ENCODE measurements at regions not wholly inside any gene's neighbourhood (a gene's known extent, or its start where the extent isn't known, plus 50 kb on each side); places are given as distances from the start of the nearest gene placed in this dataset.

DNA sequence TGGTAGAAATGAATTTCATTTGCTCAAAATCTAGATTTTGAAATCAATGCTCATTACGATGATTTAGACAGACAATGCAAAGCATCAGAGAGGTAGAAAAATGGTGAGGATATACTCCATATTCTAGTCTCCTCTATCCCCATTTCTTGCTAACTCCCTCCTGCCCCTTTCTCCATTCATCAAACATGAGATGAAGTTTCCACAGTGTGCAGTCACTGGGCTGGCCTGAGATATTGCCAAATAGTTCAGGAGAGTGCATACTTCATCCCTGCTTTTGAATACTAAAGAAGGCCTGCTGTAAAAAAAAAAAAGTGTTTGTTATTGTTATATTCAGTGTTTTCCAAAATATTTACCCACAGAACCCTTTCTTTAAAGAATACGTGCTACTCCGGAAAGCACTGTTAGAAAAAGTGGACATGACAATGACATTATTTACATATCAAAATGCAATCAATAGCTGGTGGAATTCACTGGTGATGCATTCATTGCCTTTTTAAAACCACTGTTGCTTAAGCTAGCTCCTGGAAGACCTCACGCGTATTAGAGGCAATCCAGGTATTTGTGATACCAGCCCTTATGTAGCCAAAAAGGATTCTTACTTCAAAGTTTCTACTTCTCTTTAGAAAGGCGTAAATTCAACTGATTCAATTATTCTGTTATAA is 247.6 kb upstream of the SOX2 start:
- TF ChIP-seq POLR2A (IDR thresholded peaks at IDR 0.05) (no peak), POLR2AphosphoS5 (IDR thresholded peaks at IDR 0.05) (no peak), EP300 (IDR thresholded peaks at IDR 0.05) (no peak)
- TF ChIP-seq, protein P1, sequence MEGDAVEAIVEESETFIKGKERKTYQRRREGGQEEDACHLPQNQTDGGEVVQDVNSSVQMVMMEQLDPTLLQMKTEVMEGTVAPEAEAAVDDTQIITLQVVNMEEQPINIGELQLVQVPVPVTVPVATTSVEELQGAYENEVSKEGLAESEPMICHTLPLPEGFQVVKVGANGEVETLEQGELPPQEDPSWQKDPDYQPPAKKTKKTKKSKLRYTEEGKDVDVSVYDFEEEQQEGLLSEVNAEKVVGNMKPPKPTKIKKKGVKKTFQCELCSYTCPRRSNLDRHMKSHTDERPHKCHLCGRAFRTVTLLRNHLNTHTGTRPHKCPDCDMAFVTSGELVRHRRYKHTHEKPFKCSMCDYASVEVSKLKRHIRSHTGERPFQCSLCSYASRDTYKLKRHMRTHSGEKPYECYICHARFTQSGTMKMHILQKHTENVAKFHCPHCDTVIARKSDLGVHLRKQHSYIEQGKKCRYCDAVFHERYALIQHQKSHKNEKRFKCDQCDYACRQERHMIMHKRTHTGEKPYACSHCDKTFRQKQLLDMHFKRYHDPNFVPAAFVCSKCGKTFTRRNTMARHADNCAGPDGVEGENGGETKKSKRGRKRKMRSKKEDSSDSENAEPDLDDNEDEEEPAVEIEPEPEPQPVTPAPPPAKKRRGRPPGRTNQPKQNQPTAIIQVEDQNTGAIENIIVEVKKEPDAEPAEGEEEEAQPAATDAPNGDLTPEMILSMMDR (IDR thresholded peaks at IDR 0.05), result no peak

DNA sequence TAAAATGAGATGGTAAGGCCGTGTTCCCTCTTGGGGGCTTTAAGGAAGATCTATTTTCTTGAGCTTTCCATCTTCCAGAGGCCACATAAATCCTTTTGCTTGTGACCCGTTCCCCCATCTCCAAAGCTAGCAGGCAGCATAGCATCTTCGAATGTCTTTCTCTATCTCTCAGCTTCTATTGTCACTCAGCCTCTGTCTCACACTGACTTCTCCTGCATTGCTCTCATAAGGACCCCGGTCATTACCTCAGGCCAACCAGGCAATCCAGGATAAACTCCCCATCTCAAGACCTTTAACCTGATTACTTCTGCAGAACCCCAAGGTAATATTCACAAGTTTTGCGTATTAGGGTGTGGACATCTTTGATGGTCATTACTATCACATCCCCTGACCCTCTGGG is 250.3 kb upstream of the SOX2 start:
- Histone ChIP-seq H3K27ac (no peak overlapping the region), H3K4me3 (no peak overlapping the region), H3K4me1 (no peaks in the 10 kb centered on the region), H3K36me3 (no peaks in the 10 kb centered on the region), H3K9me3 (no peaks in the 10 kb centered on the region), H3K27me3 (no peaks in the 10 kb centered on the region)
- 82 to 91% methylated on average over 5 of the region's 5 CpGs for WGBS, 2 donors
- intact Hi-C loops (cut with DNase I), result no loop called here
- TF ChIP-seq POLR2AphosphoS5 (IDR thresholded peaks at IDR 0.05) (no peak), EP300 (IDR thresholded peaks at IDR 0.05) (no peak), POLR2A (IDR thresholded peaks at IDR 0.05) (no peak)
- TF ChIP-seq, protein P1 (IDR thresholded peaks at IDR 0.05), result no peak
- DNase-seq, result no peak

More for the DNA sequence above, 247.6 kb upstream of the SOX2 start:
- no peak overlapping the region for H3K27ac ChIP-seq
- no peak overlapping the region for H3K4me3 ChIP-seq
- no peaks in the 10 kb centered on the region for H3K27me3 ChIP-seq
- H3K9me3 ChIP-seq, result no peaks in the 10 kb centered on the region
- intact Hi-C loops (cut with DNase I), result no loop called here
- 85% methylated on average over 6 of the region's 6 CpGs for WGBS, 2 donors
- no peaks in the 10 kb centered on the region for H3K4me1 ChIP-seq
- DNase-seq, result no peak
- no peaks in the 10 kb centered on the region for H3K36me3 ChIP-seq

GRCh38 chr3:181459516-181459915 is 252.2 kb upstream of the SOX2 start:
- Histone ChIP-seq H3K27me3 (no peaks in the 10 kb centered on the region), H3K9me3 (no peaks in the 10 kb centered on the region), H3K36me3 (no peaks in the 10 kb centered on the region), H3K4me3 (no peak overlapping the region), H3K27ac (no peak overlapping the region), H3K4me1 (no peaks in the 10 kb centered on the region)
- 81 to 82% methylated on average over 2 of the region's 2 CpGs for WGBS, 2 donors
- DNase-seq, result no peak
- intact Hi-C loops (cut with DNase I), result no loop called here
- no peak for TF ChIP-seq POLR2A (IDR thresholded peaks at IDR 0.05)
- TF ChIP-seq EP300 (IDR thresholded peaks at IDR 0.05), result no peak
- TF ChIP-seq, protein P1 (IDR thresholded peaks at IDR 0.05), result no peak
- no peak for TF ChIP-seq POLR2AphosphoS5 (IDR thresholded peaks at IDR 0.05)

DNA sequence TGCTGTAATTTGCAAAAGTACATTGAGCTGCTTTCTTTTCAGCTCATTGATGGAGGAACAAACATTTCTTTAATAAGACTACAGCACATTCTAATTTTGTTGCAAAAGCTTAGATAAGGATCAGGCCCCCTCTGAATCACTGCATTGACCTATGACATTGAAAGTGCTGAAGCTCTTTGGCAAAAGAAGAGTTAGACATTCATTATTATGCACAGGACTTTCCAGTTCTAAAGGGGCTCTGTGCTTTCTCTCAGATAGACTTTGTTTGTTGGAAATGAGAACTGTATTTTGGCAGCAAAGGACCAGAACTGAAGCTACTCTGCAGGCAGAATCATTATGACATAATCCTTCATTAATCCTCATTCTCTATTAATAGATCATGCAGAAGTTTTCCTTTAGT is 252.9 kb upstream of the SOX2 start:
- Histone ChIP-seq H3K4me3 (no peak overlapping the region), H3K36me3 (no peaks in the 10 kb centered on the region), H3K9me3 (no peaks in the 10 kb centered on the region), H3K27me3 (no peaks in the 10 kb centered on the region), H3K27ac (no peak overlapping the region), H3K4me1 (no peaks in the 10 kb centered on the region)
- TF ChIP-seq POLR2A (IDR thresholded peaks at IDR 0.05) (no peak), EP300 (IDR thresholded peaks at IDR 0.05) (no peak), POLR2AphosphoS5 (IDR thresholded peaks at IDR 0.05) (no peak)
- TF ChIP-seq, protein P1 (IDR thresholded peaks at IDR 0.05), result no peak
- no peak for DNase-seq
- intact Hi-C loops (cut with DNase I), result no loop called here

DNA sequence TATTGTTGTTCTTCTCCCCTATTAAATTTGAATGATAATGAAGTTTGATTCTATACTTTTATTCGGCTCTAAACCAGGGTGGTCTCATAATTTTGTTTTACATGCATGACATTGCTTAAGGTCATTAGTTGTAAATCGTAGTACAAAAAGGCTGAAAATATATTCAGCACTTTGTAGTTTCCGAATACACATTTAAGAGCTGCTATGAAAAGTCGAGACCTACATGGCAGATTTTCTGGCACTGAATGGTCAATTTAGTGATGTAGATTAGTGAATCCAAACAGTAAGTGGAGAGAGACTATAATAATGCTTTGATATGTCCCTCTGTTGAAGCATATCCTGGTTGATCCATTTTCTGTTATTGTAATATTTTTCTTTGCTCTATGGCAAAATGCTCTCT is 254.0 kb upstream of the SOX2 start:
- no peak overlapping the region for H3K4me3 ChIP-seq
- H3K27ac ChIP-seq, result no peak overlapping the region
- no peaks in the 10 kb centered on the region for H3K4me1 ChIP-seq
- no peak for DNase-seq
- 76 to 77% methylated on average over 4 of the region's 4 CpGs for WGBS, 2 donors
- TF ChIP-seq EP300 (IDR thresholded peaks at IDR 0.05), result no peak
- no peak for TF ChIP-seq POLR2A (IDR thresholded peaks at IDR 0.05)
- no peak for TF ChIP-seq POLR2AphosphoS5 (IDR thresholded peaks at IDR 0.05)
- TF ChIP-seq, protein P1 (IDR thresholded peaks at IDR 0.05), result no peak
- H3K36me3 ChIP-seq, result no peaks in the 10 kb centered on the region
- no peaks in the 10 kb centered on the region for H3K27me3 ChIP-seq
- no peaks in the 10 kb centered on the region for H3K9me3 ChIP-seq
- intact Hi-C loops (cut with DNase I), result no loop called here
